ENCODE measurements at regions not wholly inside any gene's neighbourhood (a gene's known extent, or its start where the extent isn't known, plus 50 kb on each side); places are given as distances from the start of the nearest gene placed in this dataset.

- intact Hi-C loops (cut with DNase I): no loop called here
- Histone ChIP-seq H3K27ac (no peak overlapping the region), H3K27me3 (no peaks in the 10 kb centered on the region), H3K4me3 (no peak overlapping the region), H3K36me3 (no peaks in the 10 kb centered on the region), H3K9me3 (no peaks in the 10 kb centered on the region), H3K4me1 (no peaks in the 10 kb centered on the region)
- TF ChIP-seq CTCF (IDR thresholded peaks at IDR 0.05) (no peak), POLR2AphosphoS5 (IDR thresholded peaks at IDR 0.05; ENCODE audit: insufficient read depth in 1 of 2, low read depth in 1 of 2) (no peak), POLR2A (IDR thresholded peaks at IDR 0.05) (no peak)
- no peak for DNase-seq (ENCODE audit: extremely low spot score in 2 of 2)
Observed at GRCh38 chr18:54069729-54070128, 154.7 kb downstream of the MBD2 start.

- no peaks in the 10 kb centered on the region for H3K27me3 ChIP-seq
- intact Hi-C loops (cut with DNase I): no loop called here
- no peaks in the 10 kb centered on the region for H3K4me1 ChIP-seq
- no peak overlapping the region for H3K27ac ChIP-seq
- no peak for DNase-seq (ENCODE audit: extremely low spot score in 2 of 2)
- H3K9me3 ChIP-seq: no peaks in the 10 kb centered on the region
- H3K36me3 ChIP-seq: no peaks in the 10 kb centered on the region
- TF ChIP-seq CTCF (IDR thresholded peaks at IDR 0.05): no peak
- H3K4me3 ChIP-seq: no peak overlapping the region
Observed at GRCh38 chr18:54060343-54061005, 164.0 kb downstream of the MBD2 start.

GRCh38 chr18:54052732-54053429, 171.6 kb downstream of the MBD2 start:
- intact Hi-C loops (cut with DNase I): no loop called here
- H3K4me1 ChIP-seq: no peaks in the 10 kb centered on the region
- no peaks in the 10 kb centered on the region for H3K36me3 ChIP-seq

GRCh38 chr18:54052259-54052658, 172.2 kb downstream of the MBD2 start:
- no peak for DNase-seq (ENCODE audit: extremely low spot score in 2 of 2)
- no peak overlapping the region for H3K4me3 ChIP-seq
- intact Hi-C loops (cut with DNase I): no loop called here
- no peak overlapping the region for H3K27ac ChIP-seq
- H3K36me3 ChIP-seq: no peaks in the 10 kb centered on the region
- no peaks in the 10 kb centered on the region for H3K4me1 ChIP-seq
- H3K9me3 ChIP-seq: no peaks in the 10 kb centered on the region
- H3K27me3 ChIP-seq: no peaks in the 10 kb centered on the region
- TF ChIP-seq POLR2A (IDR thresholded peaks at IDR 0.05): no peak
- no peak for TF ChIP-seq POLR2AphosphoS5 (IDR thresholded peaks at IDR 0.05; ENCODE audit: insufficient read depth in 1 of 2, low read depth in 1 of 2)
- TF ChIP-seq CTCF (IDR thresholded peaks at IDR 0.05): no peak

More at GRCh38 chr18:54052732-54053429, 171.6 kb downstream of the MBD2 start:
- TF ChIP-seq POLR2AphosphoS5 (IDR thresholded peaks at IDR 0.05; ENCODE audit: insufficient read depth in 1 of 2, low read depth in 1 of 2) (no peak), POLR2A (IDR thresholded peaks at IDR 0.05) (no peak), CTCF (IDR thresholded peaks at IDR 0.05) (no peak)
- DNase-seq (ENCODE audit: extremely low spot score in 2 of 2): no peak
- no peaks in the 10 kb centered on the region for H3K9me3 ChIP-seq
- no peaks in the 10 kb centered on the region for H3K27me3 ChIP-seq
- no peak overlapping the region for H3K4me3 ChIP-seq
- no peak overlapping the region for H3K27ac ChIP-seq
